ENCODE measurements at regions not wholly inside any gene's neighbourhood (a gene's known extent, or its start where the extent isn't known, plus 50 kb on each side); places are given as distances from the start of the nearest gene placed in this dataset.

DNA sequence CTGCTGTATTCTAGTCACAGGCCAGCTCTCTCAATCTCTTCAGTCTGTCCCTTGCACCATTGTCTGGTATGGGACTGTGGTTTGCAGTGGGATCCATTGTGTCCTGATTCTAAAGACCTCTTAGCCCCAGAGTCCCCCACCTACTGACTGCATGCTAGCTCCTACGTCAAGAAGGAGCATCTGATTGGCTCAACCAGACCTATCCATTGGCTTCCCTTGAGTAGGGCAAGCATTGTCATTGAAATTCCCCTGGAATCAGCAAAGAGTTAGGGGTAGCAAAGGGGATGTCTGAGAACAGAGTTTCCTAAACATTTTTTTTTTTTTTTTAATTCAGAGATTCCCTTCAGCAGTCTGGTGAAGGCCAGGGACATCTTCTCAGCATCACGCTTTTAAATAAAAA, 175.3 kb upstream of the MPHOSPH6 start:
- H3K9me3 Mint-ChIP-seq, result peaks cover 4% of the 10 kb centered on the region
- H3K4me1 Mint-ChIP-seq, result no peaks in the 10 kb centered on the region
- no peak overlapping the region for H3K4me3 Mint-ChIP-seq
- H3K27me3 Mint-ChIP-seq, result peaks cover 3% of the 10 kb centered on the region
- ATAC-seq (ENCODE audit: low read depth) (no peak), DNase-seq (no peak)
- H3K27ac Mint-ChIP-seq, result no peak overlapping the region
- POLR2A ChIA-PET, result no interaction called here
- H3K36me3 Mint-ChIP-seq, result no peaks in the 10 kb centered on the region

- Mint-ChIP-seq H3K4me3 (no peak overlapping the region), H3K27ac (no peak overlapping the region), H3K4me1 (no peaks in the 10 kb centered on the region), H3K9me3 (peaks cover 2% of the 10 kb centered on the region), H3K36me3 (no peaks in the 10 kb centered on the region), H3K27me3 (no peaks in the 10 kb centered on the region)
- POLR2A ChIA-PET, result no interaction called here
- DNase-seq, result no peak
- no peak for ATAC-seq (ENCODE audit: low read depth)
Measured at GRCh38 chr16:82344157-82344556, 174.1 kb upstream of the MPHOSPH6 start.

- POLR2A ChIA-PET, result no interaction called here
- H3K36me3 Mint-ChIP-seq, result no peaks in the 10 kb centered on the region
- no peaks in the 10 kb centered on the region for H3K27me3 Mint-ChIP-seq
- H3K4me3 Mint-ChIP-seq, result no peak overlapping the region
- ATAC-seq (ENCODE audit: low read depth), result no peak
- H3K9me3 Mint-ChIP-seq, result peaks cover 2% of the 10 kb centered on the region
- H3K4me1 Mint-ChIP-seq, result no peaks in the 10 kb centered on the region
- no peak overlapping the region for H3K27ac Mint-ChIP-seq
- DNase-seq, result no peak
Measured at GRCh38 chr16:82341146-82341669, 171.2 kb upstream of the MPHOSPH6 start.

GRCh38 chr16:82340531-82340930, 170.5 kb upstream of the MPHOSPH6 start:
- H3K4me1 Mint-ChIP-seq, result no peaks in the 10 kb centered on the region

DNA sequence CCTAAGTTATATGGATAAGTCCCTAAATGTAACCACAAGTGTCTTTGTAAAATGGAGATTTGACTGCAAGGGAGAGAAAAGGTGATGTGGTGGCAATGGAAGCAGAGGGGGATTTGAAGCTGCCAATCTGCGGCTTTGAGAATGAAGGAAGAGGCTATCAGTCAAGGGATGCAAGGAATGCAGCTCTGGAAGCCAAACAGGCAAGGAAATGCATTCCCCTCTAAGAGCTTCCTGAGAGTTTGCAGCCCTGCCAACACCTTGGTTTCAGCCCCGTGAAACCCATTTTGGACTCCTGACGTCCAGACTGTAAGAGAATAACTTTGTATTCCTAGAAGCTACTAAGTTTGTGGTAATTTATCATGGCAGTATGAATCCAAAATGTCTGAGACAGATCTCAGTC, 167.3 kb upstream of the MPHOSPH6 start:
- H3K27ac Mint-ChIP-seq, result no peak overlapping the region
- no peak overlapping the region for H3K4me3 Mint-ChIP-seq
- POLR2A ChIA-PET, result no interaction called here
- H3K36me3 Mint-ChIP-seq, result no peaks in the 10 kb centered on the region
- ATAC-seq (ENCODE audit: low read depth) (no peak), DNase-seq (no peak)
- peaks cover 2% of the 10 kb centered on the region for H3K9me3 Mint-ChIP-seq
- H3K27me3 Mint-ChIP-seq, result no peaks in the 10 kb centered on the region
- H3K4me1 Mint-ChIP-seq, result no peaks in the 10 kb centered on the region

More at GRCh38 chr16:82340531-82340930, 170.5 kb upstream of the MPHOSPH6 start:
- Mint-ChIP-seq H3K4me3 (no peak overlapping the region), H3K27ac (no peak overlapping the region), H3K36me3 (no peaks in the 10 kb centered on the region), H3K9me3 (peaks cover 2% of the 10 kb centered on the region), H3K27me3 (no peaks in the 10 kb centered on the region)
- ATAC-seq (ENCODE audit: low read depth) (no peak), DNase-seq (no peak)
- POLR2A ChIA-PET, result no interaction called here

DNA sequence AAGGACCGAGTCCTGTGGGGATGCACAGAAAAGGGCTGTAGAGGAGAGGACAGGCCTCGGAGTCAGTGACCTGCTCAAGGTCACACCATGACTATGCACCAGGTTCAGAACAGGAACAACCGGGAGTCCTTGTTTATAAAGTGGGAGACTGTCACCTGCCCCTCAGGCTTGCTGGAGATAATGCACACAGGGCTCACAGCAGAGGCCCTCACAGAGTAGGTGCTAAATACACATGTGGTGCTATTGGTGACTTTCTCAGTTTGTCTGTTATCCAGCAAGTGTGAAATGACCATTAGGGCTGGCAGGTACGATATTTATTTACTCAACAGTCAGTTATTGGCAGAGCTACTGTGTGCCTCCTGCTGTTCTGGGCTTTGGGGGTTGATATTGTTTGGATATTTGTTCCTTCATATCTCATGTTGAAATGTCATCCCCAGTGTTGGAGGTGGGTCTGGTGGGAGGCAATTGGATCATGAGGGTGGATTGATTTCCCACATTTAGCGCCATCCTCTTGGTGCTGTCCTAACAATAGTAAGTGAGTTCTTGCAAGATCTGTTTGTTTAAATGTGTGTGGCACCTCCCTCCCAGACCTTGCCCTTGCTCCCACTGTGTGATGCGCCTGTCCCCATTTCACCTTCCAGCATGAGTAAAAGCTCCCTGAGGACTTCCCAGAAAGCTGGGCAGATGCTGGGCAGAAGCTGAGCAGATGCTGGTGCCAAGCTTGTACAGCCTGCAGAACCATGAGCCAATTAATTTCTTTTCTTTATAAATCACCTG, 162.1 kb upstream of the MPHOSPH6 start:
- Mint-ChIP-seq H3K4me1 (no peaks in the 10 kb centered on the region), H3K36me3 (no peaks in the 10 kb centered on the region), H3K27me3 (no peaks in the 10 kb centered on the region), H3K4me3 (no peak overlapping the region), H3K9me3 (no peaks in the 10 kb centered on the region), H3K27ac (no peak overlapping the region)
- DNase-seq (no peak), ATAC-seq (ENCODE audit: low read depth) (no peak)
- POLR2A ChIA-PET, result no interaction called here

DNA sequence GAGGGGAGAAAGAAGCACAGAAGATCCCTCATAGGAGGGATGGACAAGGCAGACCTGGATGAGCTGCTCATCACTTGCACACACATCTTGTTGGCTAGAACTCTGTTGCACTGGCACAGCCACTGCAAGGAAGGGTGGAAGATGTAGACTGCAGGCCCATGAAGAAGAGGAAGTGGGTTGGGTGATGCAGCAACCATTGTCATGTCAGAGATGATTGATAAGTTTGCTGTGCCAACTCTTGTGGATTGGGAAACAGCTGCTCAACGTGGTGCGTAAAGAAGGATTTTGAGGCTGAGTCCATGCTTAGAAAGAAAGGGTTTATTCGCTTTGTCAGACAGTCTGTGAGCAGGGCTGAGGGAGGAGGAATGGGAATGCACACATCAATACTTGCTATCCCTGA, 161.4 kb upstream of the MPHOSPH6 start:
- no peak overlapping the region for H3K4me3 Mint-ChIP-seq
- no peak for ATAC-seq (ENCODE audit: low read depth)
- no peak overlapping the region for H3K27ac Mint-ChIP-seq
- H3K9me3 Mint-ChIP-seq, result no peaks in the 10 kb centered on the region
- H3K4me1 Mint-ChIP-seq, result no peaks in the 10 kb centered on the region
- H3K27me3 Mint-ChIP-seq, result no peaks in the 10 kb centered on the region
- POLR2A ChIA-PET, result no interaction called here
- DNase-seq, result no peak
- no peaks in the 10 kb centered on the region for H3K36me3 Mint-ChIP-seq

GRCh38 chr16:82329504-82330192, 159.6 kb upstream of the MPHOSPH6 start:
- ATAC-seq (ENCODE audit: low read depth), result no peak
- Mint-ChIP-seq H3K9me3 (no peaks in the 10 kb centered on the region), H3K36me3 (no peaks in the 10 kb centered on the region), H3K4me1 (no peaks in the 10 kb centered on the region), H3K27ac (no peak overlapping the region), H3K27me3 (no peaks in the 10 kb centered on the region), H3K4me3 (no peak overlapping the region)
- POLR2A ChIA-PET, result no interaction called here
- DNase-seq, result no peak

DNA sequence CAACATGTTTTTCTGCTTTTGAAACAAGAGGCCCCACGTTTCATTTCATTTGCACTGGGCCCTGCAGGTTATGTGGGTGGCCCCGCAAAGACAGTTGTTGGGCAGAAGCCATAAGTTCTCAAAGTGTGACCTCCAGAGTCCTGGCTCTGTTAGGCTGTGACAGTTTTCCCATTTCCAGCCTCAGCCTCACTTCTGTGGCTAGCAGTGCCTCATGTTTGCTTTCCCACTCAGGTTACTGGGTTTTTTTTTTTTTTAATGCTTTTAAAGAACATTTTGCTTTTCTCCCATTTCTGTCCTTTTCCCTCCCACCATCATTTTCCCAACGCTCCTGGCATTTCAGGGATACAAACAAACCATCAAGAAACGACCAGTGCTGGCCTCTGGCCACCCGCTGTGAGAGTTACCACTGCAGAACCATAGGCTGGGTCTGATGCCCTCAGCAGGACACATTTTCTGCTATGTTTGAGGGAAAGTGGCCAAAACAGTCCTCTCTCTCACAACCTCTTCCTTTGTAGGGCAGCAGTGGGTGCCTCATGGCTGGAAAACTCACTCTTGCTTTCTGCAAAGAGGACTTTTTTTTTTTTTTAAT, 159.0 kb upstream of the MPHOSPH6 start:
- no peak for DNase-seq
- no peaks in the 10 kb centered on the region for H3K4me1 Mint-ChIP-seq
- no peak overlapping the region for H3K27ac Mint-ChIP-seq
- no peak overlapping the region for H3K4me3 Mint-ChIP-seq
- H3K9me3 Mint-ChIP-seq, result peaks cover 6% of the 10 kb centered on the region
- no peaks in the 10 kb centered on the region for H3K27me3 Mint-ChIP-seq
- no peaks in the 10 kb centered on the region for H3K36me3 Mint-ChIP-seq
- ATAC-seq (ENCODE audit: low read depth), result no peak
- POLR2A ChIA-PET, result no interaction called here

GRCh38 chr16:82323171-82323570, 153.1 kb upstream of the MPHOSPH6 start:
- H3K36me3 Mint-ChIP-seq, result no peaks in the 10 kb centered on the region
- no peak for ATAC-seq (ENCODE audit: low read depth)
- DNase-seq, result no peak
- POLR2A ChIA-PET, result no interaction called here
- no peak overlapping the region for H3K27ac Mint-ChIP-seq
- H3K9me3 Mint-ChIP-seq, result peaks cover 8% of the 10 kb centered on the region
- peaks cover 11% of the 10 kb centered on the region for H3K27me3 Mint-ChIP-seq
- H3K4me3 Mint-ChIP-seq, result no peak overlapping the region
- no peaks in the 10 kb centered on the region for H3K4me1 Mint-ChIP-seq

DNA sequence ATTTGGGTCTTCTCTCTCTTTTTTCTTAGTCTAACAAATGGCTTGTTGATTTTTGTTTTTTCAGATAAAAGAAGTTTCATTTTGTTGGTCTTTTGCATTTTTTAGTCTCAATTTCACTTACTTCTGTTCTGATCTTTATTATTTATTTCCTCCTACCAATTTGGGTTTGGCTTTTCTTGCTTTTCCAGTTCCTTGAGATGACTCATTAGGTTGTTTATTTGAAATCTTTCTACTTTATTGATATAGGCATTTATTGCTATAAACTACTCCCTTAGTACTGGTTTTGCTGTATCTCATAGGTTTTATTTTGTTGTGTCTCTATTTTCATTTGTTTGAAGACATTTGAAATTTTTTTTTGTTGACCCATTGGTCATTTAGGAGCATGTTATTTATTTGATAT, 152.2 kb upstream of the MPHOSPH6 start:
- no peak overlapping the region for H3K4me3 Mint-ChIP-seq
- ATAC-seq (ENCODE audit: low read depth) (no peak), DNase-seq (no peak)
- POLR2A ChIA-PET, result no interaction called here
- no peak overlapping the region for H3K27ac Mint-ChIP-seq
- H3K4me1 Mint-ChIP-seq, result no peaks in the 10 kb centered on the region
- H3K27me3 Mint-ChIP-seq, result peaks cover 11% of the 10 kb centered on the region
- no peaks in the 10 kb centered on the region for H3K36me3 Mint-ChIP-seq
- peaks cover 8% of the 10 kb centered on the region for H3K9me3 Mint-ChIP-seq

GRCh38 chr16:82319038-82319437, 149.0 kb upstream of the MPHOSPH6 start:
- H3K4me3 Mint-ChIP-seq, result no peak overlapping the region
- peaks cover 11% of the 10 kb centered on the region for H3K27me3 Mint-ChIP-seq
- H3K36me3 Mint-ChIP-seq, result no peaks in the 10 kb centered on the region
- no peak for ATAC-seq (ENCODE audit: low read depth)
- no peaks in the 10 kb centered on the region for H3K4me1 Mint-ChIP-seq
- H3K27ac Mint-ChIP-seq, result no peak overlapping the region
- DNase-seq, result no peak
- peaks cover 3% of the 10 kb centered on the region for H3K9me3 Mint-ChIP-seq
- POLR2A ChIA-PET, result no interaction called here

- no peaks in the 10 kb centered on the region for H3K36me3 Mint-ChIP-seq
- H3K9me3 Mint-ChIP-seq, result peaks cover 2% of the 10 kb centered on the region
- ATAC-seq (ENCODE audit: low read depth) (no peak), DNase-seq (no peak)
- no peak overlapping the region for H3K27ac Mint-ChIP-seq
- peaks cover 2% of the 10 kb centered on the region for H3K4me1 Mint-ChIP-seq
- no peak overlapping the region for H3K4me3 Mint-ChIP-seq
- POLR2A ChIA-PET, result no interaction called here
- peaks cover 11% of the 10 kb centered on the region for H3K27me3 Mint-ChIP-seq
Measured at GRCh38 chr16:82317411-82318167, 147.6 kb upstream of the MPHOSPH6 start.

Data from activated naive CD8-positive, alpha-beta T cell treated with anti-CD3 and anti-CD28 coated beads, Interleukin-2, amount 10 ng/mL, durations not matched to agents 7 days and 5 days (primary cell).